ENCODE measurements at regions not wholly inside any gene's neighbourhood (a gene's known extent, or its start where the extent isn't known, plus 50 kb on each side); places are given as distances from the start of the nearest gene placed in this dataset.

- no peak overlapping the region for H3K4me3 Mint-ChIP-seq
Observed at GRCh38 chr1:222413436-222413835, 134.5 kb downstream of the HHIPL2 start.

More at GRCh38 chr1:222413436-222413835, 134.5 kb downstream of the HHIPL2 start:
- Mint-ChIP-seq H3K4me1 (no peaks in the 10 kb centered on the region), H3K9me3 (peaks cover 5% of the 10 kb centered on the region), H3K36me3 (no peaks in the 10 kb centered on the region), H3K27me3 (ENCODE audit: low read depth) (no peaks in the 10 kb centered on the region), H3K27ac (no peak overlapping the region)
- POLR2A ChIA-PET: no interaction called here
- TF ChIP-seq CTCF (IDR thresholded peaks at IDR 0.05) (no peak), FOXP4 (CRISPR knock-in tag; IDR thresholded peaks at IDR 0.05) (no peak), CBFB (CRISPR knock-in tag; IDR thresholded peaks at IDR 0.05; ENCODE audit: low read depth) (no peak), USF2 (CRISPR knock-in tag; IDR thresholded peaks at IDR 0.05) (no peak), JUN (CRISPR knock-in tag; IDR thresholded peaks at IDR 0.05) (no peak), PRDM15 (CRISPR knock-in tag; IDR thresholded peaks at IDR 0.05) (no peak), OVOL2 (CRISPR knock-in tag; IDR thresholded peaks at IDR 0.05; ENCODE audit: borderline replicate concordance) (no peak), TCF7 (CRISPR knock-in tag; IDR thresholded peaks at IDR 0.05; ENCODE audit: low read depth) (no peak), ZNF532 (CRISPR knock-in tag; IDR thresholded peaks at IDR 0.05; ENCODE audit: borderline replicate concordance) (no peak), RELA (CRISPR knock-in tag; IDR thresholded peaks at IDR 0.05; ENCODE audit: borderline replicate concordance) (no peak), ZNF281 (CRISPR knock-in tag; IDR thresholded peaks at IDR 0.05) (no peak), FOXJ3 (CRISPR knock-in tag; IDR thresholded peaks at IDR 0.05; ENCODE audit: borderline replicate concordance) (no peak), NR3C1 (CRISPR knock-in tag; conservative IDR thresholded peaks at IDR 0.05; ENCODE audit: low read depth) (no peak), MYBL2 (CRISPR knock-in tag; IDR thresholded peaks at IDR 0.05) (no peak), ESRRA (CRISPR knock-in tag; IDR thresholded peaks at IDR 0.05; ENCODE audit: borderline replicate concordance) (no peak), NFE2L1 (CRISPR knock-in tag; IDR thresholded peaks at IDR 0.05) (no peak), PREB (CRISPR knock-in tag; IDR thresholded peaks at IDR 0.05; ENCODE audit: borderline replicate concordance) (no peak), NFATC4 (CRISPR knock-in tag; IDR thresholded peaks at IDR 0.05) (no peak), NR2C2 (CRISPR knock-in tag; IDR thresholded peaks at IDR 0.05) (no peak), ERG (CRISPR knock-in tag; IDR thresholded peaks at IDR 0.05) (no peak)
- CTCF ChIA-PET: no interaction called here
- DNase-seq (ENCODE audit: low spot score) (no peak), ATAC-seq (no peak)

All from WTC11 (cell line).